ENCODE measurements at regions not wholly inside any gene's neighbourhood (a gene's known extent, or its start where the extent isn't known, plus 50 kb on each side); places are given as distances from the start of the nearest gene placed in this dataset.
A peak's percentile ranks its signal among the peaks of the same experiment; 100 is the strongest.
"Not testable (repeated sequence)": the region's sequence is repeated elsewhere in the genome, so short reads cannot be mapped to it uniquely, and the experiment has no call there.

GRCh38 chr12:27133022-27133590, 50.7 kb upstream of the C12orf71 start:
- DNase-seq = no peak

GRCh38 chr12:27140478-27140969, 58.1 kb upstream of the C12orf71 start:
- DNase-seq = no peak

- peak; percentile 77 for DNase-seq
Measured at GRCh38 chr12:27142101-27142721, 59.8 kb upstream of the C12orf71 start.

GRCh38 chr12:27143256-27144069, 61.1 kb upstream of the C12orf71 start:
- peak; percentile 5 for DNase-seq

GRCh38 chr12:27145725-27146124, 63.3 kb upstream of the C12orf71 start:
- not testable (repeated sequence) for DNase-seq

- DNase-seq = no peak
Measured at GRCh38 chr12:27148373-27148772, 66.0 kb upstream of the C12orf71 start.

- no peak for DNase-seq
Measured at GRCh38 chr12:27148791-27149190, 66.4 kb upstream of the C12orf71 start.

GRCh38 chr12:27151479-27151878, 69.1 kb upstream of the C12orf71 start:
- no peak for DNase-seq

- DNase-seq = no peak
Measured at GRCh38 chr12:27158297-27158696, 75.9 kb upstream of the C12orf71 start.

GRCh38 chr12:27161458-27162228, 79.3 kb upstream of the C12orf71 start:
- DNase-seq = no peak

GRCh38 chr12:27162229-27162537, 79.8 kb upstream of the C12orf71 start:
- DNase-seq = no peak

- DNase-seq = peak; percentile 57
Measured at GRCh38 chr12:27163048-27163715, 80.8 kb upstream of the C12orf71 start.

GRCh38 chr12:27163894-27164293, 80.2 kb upstream of the STK38L start:
- DNase-seq = no peak

- DNase-seq = no peak
Measured at GRCh38 chr12:27164330-27165040, 79.6 kb upstream of the STK38L start.

- DNase-seq = not testable (repeated sequence)
Measured at GRCh38 chr12:27165958-27166357, 78.1 kb upstream of the STK38L start.

- not testable (repeated sequence) for DNase-seq
Measured at GRCh38 chr12:27171494-27171893, 72.6 kb upstream of the STK38L start.

- DNase-seq = peak; percentile 54
Measured at GRCh38 chr12:27176765-27177164, 67.3 kb upstream of the STK38L start.

- peak; percentile 48 for DNase-seq
Measured at GRCh38 chr12:27177706-27178105, 66.4 kb upstream of the STK38L start.

GRCh38 chr12:27178255-27178654, 65.8 kb upstream of the STK38L start:
- no peak for DNase-seq

- DNase-seq = peak; percentile 36
Measured at GRCh38 chr12:27178723-27179399, 65.2 kb upstream of the STK38L start.
